ENCODE measurements at regions not wholly inside any gene's neighbourhood (a gene's known extent, or its start where the extent isn't known, plus 50 kb on each side); places are given as distances from the start of the nearest gene placed in this dataset.

GRCh38 chr3:153314038-153314437, 152.0 kb downstream of the RAP2B start:
- H3K4me1 ChIP-seq (ENCODE audit: low read length), result no peaks in the 10 kb centered on the region
- H3K27ac ChIP-seq (ENCODE audit: low read length), result no peak overlapping the region
- TF ChIP-seq EZH2phosphoT487 (IDR thresholded peaks at IDR 0.05; ENCODE audit: low read depth) (no peak), CTCF (IDR thresholded peaks at IDR 0.05; ENCODE audit: low read depth, low read length) (no peak)
- H3K9ac ChIP-seq (ENCODE audit: low read length), result no peak overlapping the region
- no peaks in the 10 kb centered on the region for H4K20me1 ChIP-seq (ENCODE audit: insufficient read depth, low read length)
- H3K4me3 ChIP-seq (ENCODE audit: low read length), result no peak overlapping the region
- H3K36me3 ChIP-seq (replicated peaks; ENCODE audit: low read depth, low read length), result no peaks in the 10 kb centered on the region
- no peaks in the 10 kb centered on the region for H3K27me3 ChIP-seq (ENCODE audit: low read depth, low read length)
- no peak overlapping the region for H3K4me2 ChIP-seq (ENCODE audit: low read length)
- H2AFZ ChIP-seq (ENCODE audit: low read depth, low read length), result no peak overlapping the region
- H3K9me3 ChIP-seq (ENCODE audit: insufficient read depth, low read length), result no peaks in the 10 kb centered on the region
- no peaks in the 10 kb centered on the region for H3K79me2 ChIP-seq (ENCODE audit: low read length)

GRCh38 chr3:153315781-153316180, 153.8 kb downstream of the RAP2B start:
- no peak overlapping the region for H3K27ac ChIP-seq (ENCODE audit: low read length)
- H4K20me1 ChIP-seq (ENCODE audit: insufficient read depth, low read length), result no peaks in the 10 kb centered on the region
- H3K36me3 ChIP-seq (replicated peaks; ENCODE audit: low read depth, low read length), result no peaks in the 10 kb centered on the region
- H3K4me3 ChIP-seq (ENCODE audit: low read length), result no peak overlapping the region
- H3K79me2 ChIP-seq (ENCODE audit: low read length), result no peaks in the 10 kb centered on the region
- no peak overlapping the region for H3K9ac ChIP-seq (ENCODE audit: low read length)
- H3K9me3 ChIP-seq (ENCODE audit: insufficient read depth, low read length), result no peaks in the 10 kb centered on the region
- TF ChIP-seq CTCF (IDR thresholded peaks at IDR 0.05; ENCODE audit: low read depth, low read length), result no peak
- TF ChIP-seq EZH2phosphoT487 (IDR thresholded peaks at IDR 0.05; ENCODE audit: low read depth), result no peak
- peaks cover 11% of the 10 kb centered on the region for H3K4me1 ChIP-seq (ENCODE audit: low read length)
- H2AFZ ChIP-seq (ENCODE audit: low read depth, low read length), result no peak overlapping the region
- no peak overlapping the region for H3K4me2 ChIP-seq (ENCODE audit: low read length)
- H3K27me3 ChIP-seq (ENCODE audit: low read depth, low read length), result no peaks in the 10 kb centered on the region

GRCh38 chr3:153319705-153320554, 157.9 kb downstream of the RAP2B start:
- no peaks in the 10 kb centered on the region for H3K27me3 ChIP-seq (ENCODE audit: low read depth, low read length)
- no peak overlapping the region for H3K9ac ChIP-seq (ENCODE audit: low read length)
- no peaks in the 10 kb centered on the region for H3K79me2 ChIP-seq (ENCODE audit: low read length)
- H3K4me2 ChIP-seq (ENCODE audit: low read length), result peak overlapping the region; percentile 61
- no peaks in the 10 kb centered on the region for H3K36me3 ChIP-seq (replicated peaks; ENCODE audit: low read depth, low read length)
- no peaks in the 10 kb centered on the region for H4K20me1 ChIP-seq (ENCODE audit: insufficient read depth, low read length)
- H3K9me3 ChIP-seq (ENCODE audit: insufficient read depth, low read length), result no peaks in the 10 kb centered on the region
- H2AFZ ChIP-seq (ENCODE audit: low read depth, low read length), result peak overlapping the region; percentile 8; the same call in 1 of the 2 replicates
- H3K4me1 ChIP-seq (ENCODE audit: low read length), result peaks cover 11% of the 10 kb centered on the region
- no peak overlapping the region for H3K27ac ChIP-seq (ENCODE audit: low read length)
- TF ChIP-seq EZH2phosphoT487 (IDR thresholded peaks at IDR 0.05; ENCODE audit: low read depth) (no peak), CTCF (IDR thresholded peaks at IDR 0.05; ENCODE audit: low read depth, low read length) (no peak)
- H3K4me3 ChIP-seq (ENCODE audit: low read length), result peak overlapping the region; percentile 31; the same call in 1 of the 2 replicates

- no peak for TF ChIP-seq CTCF (IDR thresholded peaks at IDR 0.05; ENCODE audit: low read depth, low read length)
- no peak for TF ChIP-seq EZH2phosphoT487 (IDR thresholded peaks at IDR 0.05; ENCODE audit: low read depth)
- Histone ChIP-seq H3K79me2 (ENCODE audit: low read length) (no peaks in the 10 kb centered on the region), H2AFZ (ENCODE audit: low read depth, low read length) (no peak overlapping the region), H3K27me3 (ENCODE audit: low read depth, low read length) (no peaks in the 10 kb centered on the region), H3K9me3 (ENCODE audit: insufficient read depth, low read length) (no peaks in the 10 kb centered on the region), H3K36me3 (replicated peaks; ENCODE audit: low read depth, low read length) (no peaks in the 10 kb centered on the region), H4K20me1 (ENCODE audit: insufficient read depth, low read length) (no peaks in the 10 kb centered on the region), H3K4me2 (ENCODE audit: low read length) (peak overlapping the region; percentile 61), H3K4me3 (ENCODE audit: low read length) (peak overlapping the region; percentile 31; the same call in 1 of the 2 replicates), H3K4me1 (ENCODE audit: low read length) (peaks cover 11% of the 10 kb centered on the region), H3K9ac (ENCODE audit: low read length) (no peak overlapping the region), H3K27ac (ENCODE audit: low read length) (no peak overlapping the region)
These were observed 158.6 kb downstream of the RAP2B start for GRCh38 chr3:153320585-153321128.
